ENCODE measurements at regions not wholly inside any gene's neighbourhood (a gene's known extent, or its start where the extent isn't known, plus 50 kb on each side); places are given as distances from the start of the nearest gene placed in this dataset.
"Not testable (repeated sequence)": the region's sequence is repeated elsewhere in the genome, so short reads cannot be mapped to it uniquely, and the experiment has no call there.

DNA sequence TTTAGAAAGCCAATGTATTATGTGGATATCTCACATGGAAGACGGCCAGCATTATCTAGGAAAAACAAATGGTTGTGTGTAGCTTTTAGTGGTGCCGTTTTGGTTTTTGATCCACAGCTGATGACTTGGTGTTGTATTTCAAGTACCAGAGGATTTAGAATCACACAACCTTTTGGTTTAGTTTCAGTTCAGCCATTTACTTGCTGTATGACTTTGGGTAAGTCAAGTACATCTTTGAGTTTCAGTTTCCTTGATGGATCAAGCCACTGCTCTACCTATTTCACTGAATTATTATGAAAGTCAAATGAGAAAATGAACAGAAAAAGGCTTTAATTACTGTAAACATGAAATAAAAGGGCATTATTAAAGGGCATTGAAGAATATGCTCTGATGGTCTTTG is 205.6 kb downstream of the ZIC3 start:
- intact Hi-C loops (cut with micrococcal nuclease) = no loop called here
- Mint-ChIP-seq H3K9me3 (no peaks in the 10 kb centered on the region), H3K27me3 (ENCODE audit: insufficient read depth) (no peaks in the 10 kb centered on the region), H3K4me1 (ENCODE audit: low read depth) (no peaks in the 10 kb centered on the region), H3K36me3 (ENCODE audit: low read depth) (no peaks in the 10 kb centered on the region), H3K27ac (no peak overlapping the region), H3K4me3 (no peak overlapping the region)
- no peak for DNase-seq (ENCODE audit: low spot score)

DNA sequence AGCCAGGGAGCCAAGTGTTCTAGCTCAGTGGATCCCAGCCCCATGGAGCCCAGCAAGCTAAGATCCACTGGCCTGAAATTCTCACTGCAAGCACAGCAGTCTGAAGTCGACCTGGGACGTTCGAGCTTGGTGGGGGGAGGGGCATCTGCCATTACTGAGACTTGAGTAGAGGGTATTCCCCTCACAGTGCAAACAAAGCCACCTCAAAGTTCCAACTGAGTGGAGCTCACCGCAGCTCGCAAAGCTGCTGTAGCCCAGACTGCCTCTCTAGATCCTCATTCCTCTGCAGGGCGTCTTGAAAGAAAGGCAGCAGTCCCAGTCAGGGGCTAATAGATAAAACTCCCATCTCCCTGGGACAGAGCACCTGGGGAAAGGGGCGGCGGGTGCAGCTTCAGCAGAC is 226.3 kb downstream of the ZIC3 start:
- DNase-seq (ENCODE audit: low spot score) = no peak
- H3K36me3 Mint-ChIP-seq (ENCODE audit: low read depth) = no peaks in the 10 kb centered on the region
- H3K4me1 Mint-ChIP-seq (ENCODE audit: low read depth) = no peaks in the 10 kb centered on the region
- no peaks in the 10 kb centered on the region for H3K27me3 Mint-ChIP-seq (ENCODE audit: insufficient read depth)
- H3K27ac Mint-ChIP-seq = no peak overlapping the region
- H3K9me3 Mint-ChIP-seq = no peaks in the 10 kb centered on the region
- no peak overlapping the region for H3K4me3 Mint-ChIP-seq
- intact Hi-C loops (cut with micrococcal nuclease) = no loop called here

DNA sequence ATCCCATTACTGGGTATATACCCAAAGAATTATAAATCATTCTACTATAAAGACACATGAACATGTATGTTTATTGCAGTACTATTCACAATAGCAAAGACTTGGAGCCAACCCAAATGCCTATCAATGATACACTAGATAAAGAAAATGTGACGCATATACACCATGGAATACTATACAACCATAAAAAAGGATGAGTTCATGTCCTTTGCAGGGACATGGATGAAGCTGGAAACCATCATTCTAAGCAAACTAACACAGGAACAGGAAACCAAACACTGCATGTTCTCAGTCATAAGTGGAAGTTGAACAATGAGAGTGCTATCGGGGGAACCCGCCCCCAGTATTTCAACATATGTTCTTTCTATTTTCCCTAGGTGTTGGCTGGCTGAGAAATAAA is 232.0 kb downstream of the ZIC3 start:
- H3K9me3 Mint-ChIP-seq; H3K36me3 Mint-ChIP-seq (ENCODE audit: low read depth); DNase-seq (ENCODE audit: low spot score); intact Hi-C loops (cut with micrococcal nuclease); H3K4me3 Mint-ChIP-seq; H3K4me1 Mint-ChIP-seq (ENCODE audit: low read depth); H3K27me3 Mint-ChIP-seq (ENCODE audit: insufficient read depth); H3K27ac Mint-ChIP-seq: not testable (repeated sequence)

DNA sequence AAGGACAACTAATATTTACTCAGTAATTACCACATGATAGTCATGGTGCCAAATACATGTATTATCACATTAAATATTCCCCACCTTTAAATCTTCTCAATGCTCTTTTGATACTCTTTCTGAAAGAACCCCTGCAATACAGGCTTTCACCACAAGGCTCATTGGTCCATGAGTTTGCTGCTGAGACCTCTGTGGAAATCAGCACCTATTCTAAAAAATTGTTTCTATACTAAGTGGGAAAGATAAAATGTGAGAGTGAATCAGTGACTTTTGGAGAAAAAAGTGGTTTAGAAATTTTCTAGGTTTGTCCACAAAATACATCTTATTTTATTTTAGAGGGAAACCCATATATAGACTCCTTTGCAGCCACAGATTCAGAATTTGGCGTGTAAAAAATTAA is 257.3 kb downstream of the ZIC3 start:
- no peak for DNase-seq (ENCODE audit: low spot score)
- H3K9me3 Mint-ChIP-seq = no peaks in the 10 kb centered on the region
- no peaks in the 10 kb centered on the region for H3K36me3 Mint-ChIP-seq (ENCODE audit: low read depth)
- H3K27ac Mint-ChIP-seq = no peak overlapping the region
- no peaks in the 10 kb centered on the region for H3K4me1 Mint-ChIP-seq (ENCODE audit: low read depth)
- H3K4me3 Mint-ChIP-seq = no peak overlapping the region
- H3K27me3 Mint-ChIP-seq (ENCODE audit: insufficient read depth) = no peaks in the 10 kb centered on the region
- intact Hi-C loops (cut with micrococcal nuclease) = no loop called here

DNA sequence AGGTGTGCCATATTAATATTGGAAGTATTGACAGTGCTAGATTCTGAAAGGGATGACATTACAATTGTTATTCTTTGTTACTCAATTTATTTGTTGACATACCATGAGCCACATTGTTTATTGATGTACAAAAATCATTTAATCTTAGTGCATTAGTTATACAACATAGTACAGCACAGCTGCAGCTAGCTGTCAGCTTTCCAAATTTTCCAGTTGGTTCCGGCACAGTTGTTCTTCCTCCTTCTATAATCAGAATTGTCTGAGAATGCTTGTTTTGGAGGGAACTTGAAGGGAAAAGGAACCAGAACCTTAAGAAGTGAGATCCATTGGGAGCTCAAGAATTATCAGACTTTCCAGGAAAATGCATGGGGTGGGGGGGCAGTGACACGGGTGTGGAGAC is 281.4 kb downstream of the ZIC3 start:
- no peak overlapping the region for H3K27ac Mint-ChIP-seq
- H3K4me1 Mint-ChIP-seq (ENCODE audit: low read depth) = no peaks in the 10 kb centered on the region
- no peaks in the 10 kb centered on the region for H3K27me3 Mint-ChIP-seq (ENCODE audit: insufficient read depth)
- H3K36me3 Mint-ChIP-seq (ENCODE audit: low read depth) = no peaks in the 10 kb centered on the region
- no peak for DNase-seq (ENCODE audit: low spot score)
- no peaks in the 10 kb centered on the region for H3K9me3 Mint-ChIP-seq
- intact Hi-C loops (cut with micrococcal nuclease) = no loop called here
- H3K4me3 Mint-ChIP-seq = no peak overlapping the region

DNA sequence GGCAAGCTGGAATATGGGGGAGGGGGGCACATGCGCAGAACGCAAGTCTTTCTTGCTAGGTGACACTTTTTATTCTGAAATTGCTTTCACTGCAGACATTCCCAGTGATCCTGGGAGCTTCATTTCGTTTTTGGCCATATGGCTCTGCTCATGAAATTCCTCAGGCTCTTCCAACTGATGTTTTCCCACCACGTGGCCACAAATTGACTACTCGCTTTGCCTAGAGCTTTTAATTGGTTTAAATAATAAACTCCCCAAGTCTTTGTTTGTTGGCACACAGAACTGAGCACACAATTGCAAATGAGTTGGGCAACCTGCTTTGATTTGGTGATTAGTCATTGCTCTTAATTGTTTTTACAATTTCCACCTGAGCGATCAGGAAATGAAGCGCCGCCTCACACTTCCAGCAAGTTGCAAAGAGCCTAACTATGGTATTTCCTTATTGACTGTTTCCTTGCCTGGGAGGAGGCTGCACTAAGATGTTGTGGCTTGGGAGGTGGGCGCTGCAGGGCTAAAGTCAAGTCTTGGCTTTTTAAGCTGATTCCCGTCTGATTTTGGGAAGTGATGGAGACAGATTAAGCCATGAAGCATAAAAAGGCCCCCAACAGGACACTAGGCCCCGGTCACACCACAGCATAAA is 282.5 kb downstream of the ZIC3 start:
- no peaks in the 10 kb centered on the region for H3K36me3 Mint-ChIP-seq (ENCODE audit: low read depth)
- H3K9me3 Mint-ChIP-seq = no peaks in the 10 kb centered on the region
- intact Hi-C loops (cut with micrococcal nuclease) = no loop called here
- no peak for DNase-seq (ENCODE audit: low spot score)
- no peak overlapping the region for H3K4me3 Mint-ChIP-seq
- no peaks in the 10 kb centered on the region for H3K27me3 Mint-ChIP-seq (ENCODE audit: insufficient read depth)
- no peak overlapping the region for H3K27ac Mint-ChIP-seq
- no peaks in the 10 kb centered on the region for H3K4me1 Mint-ChIP-seq (ENCODE audit: low read depth)

DNA sequence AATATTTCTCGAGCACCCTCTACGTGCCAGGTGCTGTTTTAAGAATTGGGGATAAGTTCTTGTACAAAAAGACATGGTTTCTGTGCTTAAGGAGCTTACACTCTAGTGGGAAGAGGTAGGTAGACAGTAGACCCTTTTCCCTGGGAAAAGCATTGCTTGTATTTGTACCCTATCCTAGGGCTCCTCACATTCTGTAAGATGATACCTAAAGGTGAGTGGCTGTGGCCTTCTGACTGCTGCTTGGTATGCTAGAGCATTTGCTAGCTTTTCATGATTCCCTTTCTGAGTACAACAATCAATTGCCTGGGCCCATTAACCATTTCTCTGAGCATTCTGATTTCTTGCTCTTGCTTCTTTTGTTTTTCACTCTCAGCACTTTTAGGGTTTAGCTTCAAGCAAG is 286.6 kb downstream of the ZIC3 start:
- DNase-seq (ENCODE audit: low spot score) = no peak
- intact Hi-C loops (cut with micrococcal nuclease) = no loop called here
- Mint-ChIP-seq H3K4me1 (ENCODE audit: low read depth) (no peaks in the 10 kb centered on the region), H3K4me3 (no peak overlapping the region), H3K27me3 (ENCODE audit: insufficient read depth) (no peaks in the 10 kb centered on the region), H3K36me3 (ENCODE audit: low read depth) (no peaks in the 10 kb centered on the region), H3K27ac (no peak overlapping the region), H3K9me3 (no peaks in the 10 kb centered on the region)

GRCh38 chrX:137855490-137855889 is 289.6 kb downstream of the ZIC3 start:
- H3K27ac Mint-ChIP-seq = no peak overlapping the region
- H3K27me3 Mint-ChIP-seq (ENCODE audit: insufficient read depth) = no peaks in the 10 kb centered on the region
- intact Hi-C loops (cut with micrococcal nuclease) = no loop called here
- no peaks in the 10 kb centered on the region for H3K9me3 Mint-ChIP-seq
- DNase-seq (ENCODE audit: low spot score) = no peak
- no peaks in the 10 kb centered on the region for H3K36me3 Mint-ChIP-seq (ENCODE audit: low read depth)
- H3K4me3 Mint-ChIP-seq = no peak overlapping the region
- no peaks in the 10 kb centered on the region for H3K4me1 Mint-ChIP-seq (ENCODE audit: low read depth)

DNA sequence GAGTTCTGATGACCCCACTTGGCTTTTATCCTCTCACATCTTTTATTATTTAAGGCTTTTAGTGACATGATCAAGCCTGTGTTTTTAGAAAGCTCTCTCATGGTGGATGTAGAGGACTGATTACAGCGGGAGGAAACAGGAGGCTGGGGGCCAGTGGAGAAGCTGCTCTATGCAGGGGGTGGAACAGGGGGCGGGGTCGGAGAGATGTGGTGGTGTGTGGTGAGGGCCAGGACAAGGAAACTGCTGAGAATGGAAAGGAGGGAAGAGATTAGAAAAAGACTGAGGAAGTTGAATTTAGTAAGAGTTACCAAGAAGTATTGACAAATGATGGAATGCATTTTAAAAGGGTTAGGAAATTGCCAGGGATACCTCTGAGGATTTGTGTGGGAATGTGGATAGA is 292.2 kb downstream of the ZIC3 start:
- H3K4me1 Mint-ChIP-seq (ENCODE audit: low read depth) = no peaks in the 10 kb centered on the region
- DNase-seq (ENCODE audit: low spot score) = no peak
- no peak overlapping the region for H3K27ac Mint-ChIP-seq
- intact Hi-C loops (cut with micrococcal nuclease) = no loop called here
- H3K4me3 Mint-ChIP-seq = no peak overlapping the region
- H3K27me3 Mint-ChIP-seq (ENCODE audit: insufficient read depth) = no peaks in the 10 kb centered on the region
- H3K36me3 Mint-ChIP-seq (ENCODE audit: low read depth) = no peaks in the 10 kb centered on the region
- no peaks in the 10 kb centered on the region for H3K9me3 Mint-ChIP-seq

GRCh38 chrX:137878401-137878800 is 312.5 kb downstream of the ZIC3 start:
- Mint-ChIP-seq H3K27ac (no peak overlapping the region), H3K36me3 (ENCODE audit: low read depth) (no peaks in the 10 kb centered on the region), H3K27me3 (ENCODE audit: insufficient read depth) (no peaks in the 10 kb centered on the region), H3K4me3 (no peak overlapping the region), H3K4me1 (ENCODE audit: low read depth) (no peaks in the 10 kb centered on the region), H3K9me3 (peaks cover 4% of the 10 kb centered on the region)
- intact Hi-C loops (cut with micrococcal nuclease) = no loop called here
- no peak for DNase-seq (ENCODE audit: low spot score)

- peaks cover 7% of the 10 kb centered on the region for H3K9me3 Mint-ChIP-seq
- H3K27me3 Mint-ChIP-seq (ENCODE audit: insufficient read depth) = no peaks in the 10 kb centered on the region
- no peaks in the 10 kb centered on the region for H3K36me3 Mint-ChIP-seq (ENCODE audit: low read depth)
- intact Hi-C loops (cut with micrococcal nuclease) = no loop called here
- H3K4me3 Mint-ChIP-seq = no peak overlapping the region
- H3K4me1 Mint-ChIP-seq (ENCODE audit: low read depth) = no peaks in the 10 kb centered on the region
- no peak for DNase-seq (ENCODE audit: low spot score)
- no peak overlapping the region for H3K27ac Mint-ChIP-seq
Measured at GRCh38 chrX:137882960-137883359, 317.0 kb downstream of the ZIC3 start.

- H3K27ac Mint-ChIP-seq; H3K4me3 Mint-ChIP-seq; intact Hi-C loops (cut with micrococcal nuclease); DNase-seq (ENCODE audit: low spot score); H3K27me3 Mint-ChIP-seq (ENCODE audit: insufficient read depth); H3K9me3 Mint-ChIP-seq; H3K36me3 Mint-ChIP-seq (ENCODE audit: low read depth); H3K4me1 Mint-ChIP-seq (ENCODE audit: low read depth): not testable (repeated sequence)
Measured at GRCh38 chrX:137884813-137885212, 318.9 kb downstream of the ZIC3 start.

DNA sequence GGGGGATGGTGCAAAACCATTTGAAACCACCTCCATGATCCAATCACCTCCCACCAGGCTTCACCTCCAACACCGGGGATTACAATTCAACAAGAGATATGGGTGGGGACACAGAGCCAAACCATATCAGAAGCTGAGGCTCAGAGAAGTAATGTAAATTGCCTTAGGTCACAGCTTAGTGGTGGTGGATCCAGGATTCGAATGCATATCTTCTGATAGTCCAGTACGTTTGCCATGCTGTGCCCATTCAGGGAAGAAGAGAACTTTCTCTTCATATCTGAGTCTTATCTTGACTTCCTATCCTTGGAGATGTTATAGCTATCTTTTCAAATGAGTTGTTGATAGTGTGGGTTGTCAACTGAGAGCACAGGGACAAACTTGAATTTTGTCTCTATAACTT is 325.5 kb downstream of the ZIC3 start:
- intact Hi-C loops (cut with micrococcal nuclease) = no loop called here
- H3K4me3 Mint-ChIP-seq = no peak overlapping the region
- no peaks in the 10 kb centered on the region for H3K36me3 Mint-ChIP-seq (ENCODE audit: low read depth)
- no peaks in the 10 kb centered on the region for H3K9me3 Mint-ChIP-seq
- no peak overlapping the region for H3K27ac Mint-ChIP-seq
- no peaks in the 10 kb centered on the region for H3K4me1 Mint-ChIP-seq (ENCODE audit: low read depth)
- no peak for DNase-seq (ENCODE audit: low spot score)
- H3K27me3 Mint-ChIP-seq (ENCODE audit: insufficient read depth) = no peaks in the 10 kb centered on the region

GRCh38 chrX:137896123-137896522 is 330.2 kb downstream of the ZIC3 start:
- intact Hi-C loops (cut with micrococcal nuclease) = no loop called here
- Mint-ChIP-seq H3K27me3 (ENCODE audit: insufficient read depth) (no peaks in the 10 kb centered on the region), H3K4me1 (ENCODE audit: low read depth) (no peaks in the 10 kb centered on the region), H3K27ac (no peak overlapping the region), H3K36me3 (ENCODE audit: low read depth) (no peaks in the 10 kb centered on the region), H3K4me3 (no peak overlapping the region), H3K9me3 (no peaks in the 10 kb centered on the region)
- DNase-seq (ENCODE audit: low spot score) = no peak
